ENCODE measurements at regions not wholly inside any gene's neighbourhood (a gene's known extent, or its start where the extent isn't known, plus 50 kb on each side); places are given as distances from the start of the nearest gene placed in this dataset.
A peak's percentile ranks its signal among the peaks of the same experiment; 100 is the strongest.

- DNase-seq, result peak in 1 of 2 experiments; percentile 37
Measured at GRCh38 chr6:100176311-100176950, 182.4 kb upstream of the MCHR2 start.

- no peak for DNase-seq
Measured at GRCh38 chr6:100175814-100176310, 181.8 kb upstream of the MCHR2 start.

- no peak for DNase-seq
Measured at GRCh38 chr6:100173211-100173610, 179.2 kb upstream of the MCHR2 start.

GRCh38 chr6:100172322-100172713, 178.3 kb upstream of the MCHR2 start:
- DNase-seq, result no peak

- DNase-seq, result no peak
Measured at GRCh38 chr6:100171533-100172321, 177.7 kb upstream of the MCHR2 start.

- DNase-seq, result no peak
Measured at GRCh38 chr6:100168148-100168547, 174.1 kb upstream of the MCHR2 start.

- no peak for DNase-seq
Measured at GRCh38 chr6:100167585-100167984, 173.6 kb upstream of the MCHR2 start.

- no peak for DNase-seq
Measured at GRCh38 chr6:100166956-100167355, 172.9 kb upstream of the MCHR2 start.

- no peak for DNase-seq
Measured at GRCh38 chr6:100165442-100165841, 171.4 kb upstream of the MCHR2 start.

GRCh38 chr6:100163035-100163434, 169.0 kb upstream of the MCHR2 start:
- no peak for DNase-seq

GRCh38 chr6:100161782-100162365, 167.9 kb upstream of the MCHR2 start:
- DNase-seq, result no peak

GRCh38 chr6:100160930-100161329, 166.9 kb upstream of the MCHR2 start:
- no peak for DNase-seq

- no peak for DNase-seq
Measured at GRCh38 chr6:100155141-100155540, 161.1 kb upstream of the MCHR2 start.

- no peak for DNase-seq
Measured at GRCh38 chr6:100153636-100154275, 159.7 kb upstream of the MCHR2 start.

- DNase-seq, result no peak
Measured at GRCh38 chr6:100152201-100152600, 158.2 kb upstream of the MCHR2 start.

- DNase-seq, result no peak
Measured at GRCh38 chr6:100144991-100145390, 151.0 kb upstream of the MCHR2 start.

GRCh38 chr6:100138346-100139022, 144.5 kb upstream of the MCHR2 start:
- DNase-seq, result no peak

- DNase-seq, result no peak
Measured at GRCh38 chr6:100137759-100138158, 143.7 kb upstream of the MCHR2 start.

- DNase-seq, result no peak
Measured at GRCh38 chr6:100136590-100136989, 142.6 kb upstream of the MCHR2 start.

- no peak for DNase-seq
Measured at GRCh38 chr6:100135977-100136376, 142.0 kb upstream of the MCHR2 start.

- DNase-seq, result no peak
Measured at GRCh38 chr6:100134703-100135102, 140.7 kb upstream of the MCHR2 start.

GRCh38 chr6:100134297-100134696, 140.3 kb upstream of the MCHR2 start:
- DNase-seq, result no peak

GRCh38 chr6:100132005-100132404, 138.0 kb upstream of the MCHR2 start:
- DNase-seq, result no peak

Data from SW 1271 (cell line).